Adrenal gland (tissue), 5 donors: ENCODE measurements at regions not wholly inside any gene's neighbourhood (a gene's known extent, or its start where the extent isn't known, plus 50 kb on each side); places are given as distances from the start of the nearest gene placed in this dataset.

ENCODE experiments used
- POLR2A ChIP-seq, 2 donors: fragments of 450-650 bp; IDR thresholded peaks; one replicate each; pipeline ENCODE4 v1.6.1; 2017; ENCODE audit warnings: antibody characterized with exemption in 2 of 2, mild to moderate bottlenecking in 2 of 2, moderate library complexity in 1 of 2
- TF ChIP-seq, protein P1 (sequence below), 6 experiments: fragments of 450-650 bp in 4 of 6; fragments of 200-600 bp in 2 of 6; sonication (generic) in 1 of 6; IDR thresholded peaks; 1 replicate in 5 of 6; 2 replicates in 1 of 6; pipeline versions ENCODE4 v1.5.1 to v1.8.0; 2016 to 2021; ENCODE audit warnings: antibody characterized with exemption in 6 of 6, mild to moderate bottlenecking in 2 of 6, moderate library complexity in 1 of 6
- donor health status: DM: no; HTN: no; CAD: no.

DNA sequence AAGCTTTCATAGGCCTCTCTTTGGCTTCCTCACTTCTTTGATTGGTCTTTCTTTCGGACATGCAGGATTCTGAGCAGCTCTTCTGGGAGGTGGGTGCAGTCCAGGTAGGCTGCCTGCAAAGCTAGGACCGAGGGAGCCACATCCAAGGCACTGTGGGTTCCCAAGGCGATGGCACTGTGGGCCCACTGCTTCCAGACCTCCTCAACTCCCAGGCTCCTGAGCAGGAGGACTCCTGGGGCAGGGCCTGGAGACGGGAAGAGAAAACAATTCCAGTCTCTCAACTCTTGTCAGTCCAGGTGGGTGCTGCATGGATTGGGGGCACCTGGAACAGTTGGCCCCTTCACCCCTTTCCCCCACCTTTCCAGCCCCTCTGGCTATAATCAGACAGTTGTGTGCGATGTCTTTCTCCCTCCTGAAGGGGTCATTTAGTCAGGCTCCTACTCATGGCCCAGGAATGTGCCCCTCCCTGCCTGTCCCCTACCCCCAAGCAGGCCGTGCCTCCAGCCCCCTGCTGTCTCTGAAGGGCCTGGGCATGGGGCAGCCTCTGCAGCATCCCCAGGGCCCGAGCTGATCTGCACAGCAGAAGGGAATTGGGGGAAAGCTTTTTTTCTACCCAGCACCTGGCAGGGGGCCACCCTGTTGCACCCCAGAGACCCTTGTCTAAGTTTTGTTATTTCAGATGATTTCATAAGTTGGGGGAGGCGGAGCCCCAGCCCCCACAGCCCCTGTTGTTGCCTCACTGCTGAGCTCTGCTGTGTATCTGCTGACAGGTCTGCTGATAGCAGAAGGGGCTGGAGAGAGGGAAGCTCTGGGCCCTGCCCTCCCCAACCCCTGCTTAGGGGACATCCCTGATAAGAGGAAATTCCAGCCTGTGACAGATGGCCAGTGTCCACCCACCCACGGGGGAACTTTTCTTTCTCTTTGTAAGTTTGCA is 330.3 kb downstream of the SEC14L1 start:
- TF ChIP-seq, protein P1, sequence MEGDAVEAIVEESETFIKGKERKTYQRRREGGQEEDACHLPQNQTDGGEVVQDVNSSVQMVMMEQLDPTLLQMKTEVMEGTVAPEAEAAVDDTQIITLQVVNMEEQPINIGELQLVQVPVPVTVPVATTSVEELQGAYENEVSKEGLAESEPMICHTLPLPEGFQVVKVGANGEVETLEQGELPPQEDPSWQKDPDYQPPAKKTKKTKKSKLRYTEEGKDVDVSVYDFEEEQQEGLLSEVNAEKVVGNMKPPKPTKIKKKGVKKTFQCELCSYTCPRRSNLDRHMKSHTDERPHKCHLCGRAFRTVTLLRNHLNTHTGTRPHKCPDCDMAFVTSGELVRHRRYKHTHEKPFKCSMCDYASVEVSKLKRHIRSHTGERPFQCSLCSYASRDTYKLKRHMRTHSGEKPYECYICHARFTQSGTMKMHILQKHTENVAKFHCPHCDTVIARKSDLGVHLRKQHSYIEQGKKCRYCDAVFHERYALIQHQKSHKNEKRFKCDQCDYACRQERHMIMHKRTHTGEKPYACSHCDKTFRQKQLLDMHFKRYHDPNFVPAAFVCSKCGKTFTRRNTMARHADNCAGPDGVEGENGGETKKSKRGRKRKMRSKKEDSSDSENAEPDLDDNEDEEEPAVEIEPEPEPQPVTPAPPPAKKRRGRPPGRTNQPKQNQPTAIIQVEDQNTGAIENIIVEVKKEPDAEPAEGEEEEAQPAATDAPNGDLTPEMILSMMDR (IDR thresholded peaks at IDR 0.05): no peak
- no peak for TF ChIP-seq POLR2A (IDR thresholded peaks at IDR 0.05)
